GM10266 (cell line): ENCODE measurements at regions not wholly inside any gene's neighbourhood (a gene's known extent, or its start where the extent isn't known, plus 50 kb on each side); places are given as distances from the start of the nearest gene placed in this dataset.

ENCODE experiments used
- DNase-seq: peaks from one replicate; pipeline ENCODE4 v3.0.0; 2012; ENCODE audit errors: extremely low spot score
- CTCF ChIP-seq: IDR thresholded peaks from 2 replicates; pipeline ENCODE4 v1.5.1; 2012; ENCODE audit warnings: mild to moderate bottlenecking, low read depth; ENCODE audit not compliant: control insufficient read depth, insufficient read depth; ENCODE audit errors: missing control alignments

- no peak for DNase-seq
Observed at GRCh38 chr4:156422576-156422975, 468.9 kb upstream of the CTSO start.

DNA sequence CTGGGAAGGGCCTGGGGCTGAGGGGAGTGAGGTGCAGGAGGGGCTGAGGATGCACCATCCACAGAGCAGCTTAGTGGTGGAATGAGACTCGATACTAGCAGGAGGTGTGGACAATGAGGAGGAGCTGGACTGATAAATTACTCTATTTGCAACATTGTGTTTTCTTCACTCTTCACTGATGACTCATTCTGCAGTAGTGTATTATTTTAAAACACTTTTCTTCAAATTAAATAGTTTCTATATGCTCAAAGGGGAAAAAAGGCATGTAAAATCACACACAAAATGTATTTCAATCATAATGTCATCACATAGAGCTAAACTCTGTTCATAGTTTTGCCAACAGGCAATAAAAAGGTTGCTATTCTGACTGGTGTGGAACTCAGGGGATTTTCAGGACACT, 467.0 kb upstream of the CTSO start:
- no peak for TF ChIP-seq CTCF
- DNase-seq, result no peak

More at GRCh38 chr4:156422576-156422975, 468.9 kb upstream of the CTSO start:
- TF ChIP-seq CTCF, result no peak

- TF ChIP-seq CTCF, result no peak
- no peak for DNase-seq
Observed at GRCh38 chr4:156419080-156419685, 465.5 kb upstream of the CTSO start.

- no peak for TF ChIP-seq CTCF
- no peak for DNase-seq
Observed at GRCh38 chr4:156414406-156414805, 460.7 kb upstream of the CTSO start.

GRCh38 chr4:156413239-156414135, 459.8 kb upstream of the CTSO start:
- TF ChIP-seq CTCF, result no peak
- DNase-seq, result no peak

DNA sequence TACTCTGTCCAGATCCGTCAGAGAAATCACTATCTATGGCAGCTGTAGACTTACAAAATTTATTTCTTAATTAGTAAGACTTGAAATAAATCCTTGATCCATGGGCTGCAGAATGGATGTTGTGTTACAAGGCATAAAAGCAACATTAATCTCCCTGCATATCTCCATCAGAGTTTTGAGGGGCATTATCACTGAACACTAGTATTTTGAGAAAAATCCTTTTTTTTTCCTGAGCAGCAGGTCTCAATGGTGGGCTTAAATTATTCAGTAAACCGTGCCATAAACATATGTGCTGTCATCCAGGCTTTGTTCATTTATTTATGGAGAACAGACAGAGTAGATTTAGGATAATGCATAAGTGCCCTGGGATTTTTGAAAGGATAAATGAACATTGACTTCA, 457.9 kb upstream of the CTSO start:
- no peak for TF ChIP-seq CTCF
- DNase-seq, result no peak

GRCh38 chr4:156408749-156409148, 455.1 kb upstream of the CTSO start:
- DNase-seq, result no peak
- no peak for TF ChIP-seq CTCF
